ENCODE measurements at regions not wholly inside any gene's neighbourhood (a gene's known extent, or its start where the extent isn't known, plus 50 kb on each side); places are given as distances from the start of the nearest gene placed in this dataset.

- no peak overlapping the region for H3K4me3 ChIP-seq (ENCODE audit: severe bottlenecking)
- H3K36me3 ChIP-seq (ENCODE audit: low read depth) = no peaks in the 10 kb centered on the region
- H3K4me1 ChIP-seq (ENCODE audit: insufficient read depth, poor library complexity, severe bottlenecking) = no peaks in the 10 kb centered on the region
- DNase-seq (ENCODE audit: low spot score) (no peak), ATAC-seq (ENCODE audit: low read depth) (no peak)
- TF ChIP-seq CTCF (IDR thresholded peaks at IDR 0.05; ENCODE audit: poor library complexity, severe bottlenecking) = no peak
- no peaks in the 10 kb centered on the region for H3K27me3 ChIP-seq (ENCODE audit: insufficient read depth, poor library complexity, severe bottlenecking)
- H3K27ac ChIP-seq (ENCODE audit: poor library complexity, severe bottlenecking) = no peak overlapping the region
- no peaks in the 10 kb centered on the region for H3K9me3 ChIP-seq (ENCODE audit: severe bottlenecking)
These were observed 351.5 kb upstream of the KLF4 start for GRCh38 chr9:107841076-107841475.

DNA sequence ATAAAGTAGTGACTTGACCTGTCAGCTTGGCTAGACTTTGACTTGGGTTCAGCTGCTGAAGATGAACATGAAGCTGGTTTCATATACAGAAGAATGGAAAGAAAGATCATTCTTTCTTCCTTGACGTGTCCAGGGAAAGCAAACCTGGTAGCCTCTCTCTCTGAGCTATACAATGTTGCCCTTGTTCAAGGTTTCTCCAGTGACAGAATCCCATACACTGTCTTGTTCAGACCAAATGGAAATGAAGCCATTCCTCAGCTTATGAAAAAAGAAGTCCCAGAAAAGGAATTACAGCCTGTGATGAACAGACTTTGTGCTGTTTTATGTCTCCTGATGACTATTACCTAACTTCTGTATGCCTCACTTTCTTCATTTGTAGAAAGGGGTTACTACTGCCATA, 349.8 kb upstream of the KLF4 start:
- DNase-seq (ENCODE audit: low spot score) (no peak), ATAC-seq (ENCODE audit: low read depth) (no peak)
- no peak for TF ChIP-seq CTCF (IDR thresholded peaks at IDR 0.05; ENCODE audit: poor library complexity, severe bottlenecking)
- no peaks in the 10 kb centered on the region for H3K9me3 ChIP-seq (ENCODE audit: severe bottlenecking)
- H3K4me3 ChIP-seq (ENCODE audit: severe bottlenecking) = no peak overlapping the region
- no peaks in the 10 kb centered on the region for H3K36me3 ChIP-seq (ENCODE audit: low read depth)
- no peak overlapping the region for H3K27ac ChIP-seq (ENCODE audit: poor library complexity, severe bottlenecking)
- no peaks in the 10 kb centered on the region for H3K27me3 ChIP-seq (ENCODE audit: insufficient read depth, poor library complexity, severe bottlenecking)
- no peaks in the 10 kb centered on the region for H3K4me1 ChIP-seq (ENCODE audit: insufficient read depth, poor library complexity, severe bottlenecking)

- no peak for TF ChIP-seq CTCF (IDR thresholded peaks at IDR 0.05; ENCODE audit: poor library complexity, severe bottlenecking)
- Histone ChIP-seq H3K4me1 (ENCODE audit: insufficient read depth, poor library complexity, severe bottlenecking) (no peaks in the 10 kb centered on the region), H3K4me3 (ENCODE audit: severe bottlenecking) (no peak overlapping the region), H3K9me3 (ENCODE audit: severe bottlenecking) (no peaks in the 10 kb centered on the region), H3K27ac (ENCODE audit: poor library complexity, severe bottlenecking) (no peak overlapping the region), H3K27me3 (ENCODE audit: insufficient read depth, poor library complexity, severe bottlenecking) (no peaks in the 10 kb centered on the region), H3K36me3 (ENCODE audit: low read depth) (no peaks in the 10 kb centered on the region)
- no peak for ATAC-seq (ENCODE audit: low read depth)
- no peak for DNase-seq (ENCODE audit: low spot score)
These were observed 349.2 kb upstream of the KLF4 start for GRCh38 chr9:107838766-107839165.

- Histone ChIP-seq H3K27me3 (ENCODE audit: insufficient read depth, poor library complexity, severe bottlenecking) (no peaks in the 10 kb centered on the region), H3K9me3 (ENCODE audit: severe bottlenecking) (no peaks in the 10 kb centered on the region), H3K4me1 (ENCODE audit: insufficient read depth, poor library complexity, severe bottlenecking) (no peaks in the 10 kb centered on the region), H3K36me3 (ENCODE audit: low read depth) (no peaks in the 10 kb centered on the region), H3K4me3 (ENCODE audit: severe bottlenecking) (no peak overlapping the region), H3K27ac (ENCODE audit: poor library complexity, severe bottlenecking) (no peak overlapping the region)
- TF ChIP-seq CTCF (IDR thresholded peaks at IDR 0.05; ENCODE audit: poor library complexity, severe bottlenecking) = no peak
- DNase-seq (ENCODE audit: low spot score) (no peak), ATAC-seq (ENCODE audit: low read depth) (no peak)
These were observed 346.7 kb upstream of the KLF4 start for GRCh38 chr9:107836300-107836699.

- Histone ChIP-seq H3K27ac (ENCODE audit: poor library complexity, severe bottlenecking) (no peak overlapping the region), H3K36me3 (ENCODE audit: low read depth) (no peaks in the 10 kb centered on the region), H3K27me3 (ENCODE audit: insufficient read depth, poor library complexity, severe bottlenecking) (no peaks in the 10 kb centered on the region), H3K4me1 (ENCODE audit: insufficient read depth, poor library complexity, severe bottlenecking) (no peaks in the 10 kb centered on the region), H3K4me3 (ENCODE audit: severe bottlenecking) (no peak overlapping the region), H3K9me3 (ENCODE audit: severe bottlenecking) (no peaks in the 10 kb centered on the region)
- no peak for DNase-seq (ENCODE audit: low spot score)
- no peak for TF ChIP-seq CTCF (IDR thresholded peaks at IDR 0.05; ENCODE audit: poor library complexity, severe bottlenecking)
- no peak for ATAC-seq (ENCODE audit: low read depth)
These were observed 343.7 kb upstream of the KLF4 start for GRCh38 chr9:107833295-107833694.

All from RWPE2 (cell line).